ENCODE measurements at regions not wholly inside any gene's neighbourhood (a gene's known extent, or its start where the extent isn't known, plus 50 kb on each side); places are given as distances from the start of the nearest gene placed in this dataset.

DNA sequence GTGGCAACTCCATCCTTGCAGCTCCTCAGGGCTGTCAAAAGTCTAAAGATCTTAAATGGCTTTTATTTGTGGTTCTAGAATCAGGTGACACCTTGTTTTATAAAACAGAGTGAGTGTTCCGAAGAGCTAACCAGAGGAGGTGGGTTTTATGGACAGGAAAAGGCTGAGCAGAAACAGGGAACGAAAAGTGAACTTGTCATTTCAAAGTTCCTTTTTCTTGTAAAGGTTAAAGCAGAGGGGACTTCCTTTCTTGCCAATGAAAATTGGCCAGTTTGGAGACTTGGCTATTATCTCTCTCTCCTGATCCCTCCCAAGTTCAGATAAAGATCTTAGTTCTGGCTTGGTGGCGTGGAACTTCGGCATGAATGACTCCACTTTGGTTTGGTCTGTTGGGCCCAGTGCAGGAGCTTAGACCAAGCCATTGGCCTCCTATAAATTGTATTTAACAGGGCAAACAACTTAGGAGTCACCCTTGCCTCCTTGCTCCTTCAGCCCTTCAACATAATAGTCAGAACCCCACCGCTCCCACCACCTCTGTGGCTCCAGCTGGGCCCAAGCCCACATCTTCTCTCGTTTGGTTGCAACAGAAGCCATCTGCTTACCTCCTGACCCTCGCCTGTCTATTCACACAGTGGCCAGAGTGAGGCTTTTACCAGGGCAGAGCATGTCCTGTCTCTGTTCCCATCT lies 102.4 kb upstream of the THY1 start:
- Histone ChIP-seq H3K9me3 (ENCODE audit: control insufficient read depth in 3 of 3, low read length in 3 of 3) (no peaks in the 10 kb centered on the region), H3K27ac (ENCODE audit: low read depth, low read length) (no peak overlapping the region), H3K9ac (ENCODE audit: low read depth in 1 of 3, low read length in 3 of 3) (no peak overlapping the region), H3K4me3 (ENCODE audit: low read length in 3 of 3) (no peak overlapping the region), H3K4me1 (ENCODE audit: control insufficient read depth in 3 of 3, insufficient read depth in 3 of 3, low read length in 3 of 3) (no peaks in the 10 kb centered on the region), H3K27me3 (ENCODE audit: control insufficient read depth in 3 of 3, insufficient read depth in 3 of 3, low read length in 3 of 3) (peaks cover 0 to 12% (median 3%) of the 10 kb centered on the region in 3 donors), H3K36me3 (ENCODE audit: control insufficient read depth in 3 of 3, insufficient read depth in 3 of 3, low read length in 3 of 3) (no peaks in the 10 kb centered on the region)

GRCh38 chr11:119523539-119524157 lies 100.7 kb upstream of the THY1 start:
- Histone ChIP-seq H3K4me1 (ENCODE audit: control insufficient read depth in 3 of 3, insufficient read depth in 3 of 3, low read length in 3 of 3) (no peaks in the 10 kb centered on the region), H3K9me3 (ENCODE audit: control insufficient read depth in 3 of 3, low read length in 3 of 3) (no peaks in the 10 kb centered on the region), H3K27me3 (ENCODE audit: control insufficient read depth in 3 of 3, insufficient read depth in 3 of 3, low read length in 3 of 3) (peaks cover 0 to 18% (median 18%) of the 10 kb centered on the region in 3 donors), H3K27ac (ENCODE audit: low read depth, low read length) (no peak overlapping the region), H3K36me3 (ENCODE audit: control insufficient read depth in 3 of 3, insufficient read depth in 3 of 3, low read length in 3 of 3) (no peaks in the 10 kb centered on the region), H3K4me3 (ENCODE audit: low read length in 3 of 3) (no peak overlapping the region), H3K9ac (ENCODE audit: low read depth in 1 of 3, low read length in 3 of 3) (no peak overlapping the region)

GRCh38 chr11:119522609-119523008 lies 99.6 kb upstream of the THY1 start:
- Histone ChIP-seq H3K9ac (ENCODE audit: low read depth in 1 of 3, low read length in 3 of 3) (no peak overlapping the region), H3K4me1 (ENCODE audit: control insufficient read depth in 3 of 3, insufficient read depth in 3 of 3, low read length in 3 of 3) (no peaks in the 10 kb centered on the region), H3K9me3 (ENCODE audit: control insufficient read depth in 3 of 3, low read length in 3 of 3) (no peaks in the 10 kb centered on the region), H3K4me3 (ENCODE audit: low read length in 3 of 3) (no peak overlapping the region), H3K27ac (ENCODE audit: low read depth, low read length) (no peak overlapping the region), H3K36me3 (ENCODE audit: control insufficient read depth in 3 of 3, insufficient read depth in 3 of 3, low read length in 3 of 3) (no peaks in the 10 kb centered on the region), H3K27me3 (ENCODE audit: control insufficient read depth in 3 of 3, insufficient read depth in 3 of 3, low read length in 3 of 3) (peaks cover 0 to 21% (median 18%) of the 10 kb centered on the region in 3 donors)

DNA sequence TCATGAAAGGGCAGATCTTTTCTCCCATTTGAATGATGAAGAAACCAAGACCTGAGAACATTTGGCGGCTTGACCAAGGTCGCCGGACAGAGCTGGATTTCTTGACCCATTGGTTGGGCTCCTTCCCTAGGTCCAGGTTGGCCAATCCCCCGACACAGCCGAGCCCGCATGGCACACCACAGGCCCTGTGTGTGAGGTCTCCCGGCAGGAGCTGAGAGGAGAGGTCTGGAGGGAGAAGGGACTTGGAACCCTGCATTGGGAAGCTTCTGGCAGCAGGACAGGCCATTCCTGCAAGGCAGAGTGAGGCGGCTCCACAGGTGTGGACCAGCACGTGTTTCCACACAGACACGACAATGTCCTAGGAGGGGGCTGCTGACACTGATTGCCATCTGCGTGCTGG lies 98.6 kb upstream of the THY1 start:
- Histone ChIP-seq H3K27ac (ENCODE audit: low read depth, low read length) (no peak overlapping the region), H3K27me3 (ENCODE audit: control insufficient read depth in 3 of 3, insufficient read depth in 3 of 3, low read length in 3 of 3) (peaks cover 0 to 21% (median 18%) of the 10 kb centered on the region in 3 donors), H3K36me3 (ENCODE audit: control insufficient read depth in 3 of 3, insufficient read depth in 3 of 3, low read length in 3 of 3) (no peaks in the 10 kb centered on the region), H3K9me3 (ENCODE audit: control insufficient read depth in 3 of 3, low read length in 3 of 3) (no peaks in the 10 kb centered on the region), H3K4me1 (ENCODE audit: control insufficient read depth in 3 of 3, insufficient read depth in 3 of 3, low read length in 3 of 3) (no peaks in the 10 kb centered on the region), H3K4me3 (ENCODE audit: low read length in 3 of 3) (no peak overlapping the region), H3K9ac (ENCODE audit: low read depth in 1 of 3, low read length in 3 of 3) (no peak overlapping the region)

DNA sequence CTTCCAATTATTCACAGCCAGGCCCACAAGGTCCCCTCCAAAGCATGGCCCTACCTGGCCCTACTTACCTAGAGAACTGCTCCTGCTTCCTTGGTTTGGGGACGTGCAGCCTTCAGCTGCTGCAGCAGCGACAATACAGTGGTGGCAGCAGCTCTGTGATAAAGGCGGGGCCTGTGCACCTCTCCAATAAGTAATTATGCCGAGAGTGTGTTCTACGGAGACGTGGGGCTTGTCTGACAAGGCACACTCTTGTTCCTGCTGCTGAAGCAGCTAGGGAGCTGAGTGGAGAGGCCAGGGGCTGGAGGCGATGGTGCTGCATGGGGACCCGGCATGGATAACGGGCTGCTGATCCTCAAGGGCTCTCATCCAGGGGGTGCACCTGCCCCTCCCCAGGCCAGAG lies 98.0 kb upstream of the THY1 start:
- Histone ChIP-seq H3K9ac (ENCODE audit: low read depth in 1 of 3, low read length in 3 of 3) (no peak overlapping the region), H3K36me3 (ENCODE audit: control insufficient read depth in 3 of 3, insufficient read depth in 3 of 3, low read length in 3 of 3) (no peaks in the 10 kb centered on the region), H3K27ac (ENCODE audit: low read depth, low read length) (no peak overlapping the region), H3K27me3 (ENCODE audit: control insufficient read depth in 3 of 3, insufficient read depth in 3 of 3, low read length in 3 of 3) (peaks cover 0 to 21% (median 18%) of the 10 kb centered on the region in 3 donors), H3K9me3 (ENCODE audit: control insufficient read depth in 3 of 3, low read length in 3 of 3) (no peaks in the 10 kb centered on the region), H3K4me3 (ENCODE audit: low read length in 3 of 3) (no peak overlapping the region), H3K4me1 (ENCODE audit: control insufficient read depth in 3 of 3, insufficient read depth in 3 of 3, low read length in 3 of 3) (no peaks in the 10 kb centered on the region)

DNA sequence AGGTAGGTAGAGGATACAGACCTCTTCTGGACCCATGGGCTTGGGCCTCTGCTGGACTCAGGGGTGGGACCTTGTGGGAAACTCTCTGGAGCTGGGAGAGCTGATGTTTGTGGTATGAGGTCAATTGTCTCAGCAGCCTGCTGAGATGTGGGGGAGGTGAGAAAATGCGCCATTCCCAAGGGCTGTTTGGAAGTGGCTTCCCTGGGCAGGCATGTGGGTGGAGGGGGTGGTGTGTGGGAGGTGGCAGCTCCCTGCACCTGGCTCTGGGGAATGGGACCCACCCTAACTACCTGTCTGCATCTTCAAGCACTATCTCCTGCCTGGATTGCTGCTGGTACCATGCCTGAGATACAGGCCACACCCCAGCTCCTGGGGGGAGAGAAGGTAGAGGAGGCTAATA lies 97.4 kb upstream of the THY1 start:
- Histone ChIP-seq H3K4me3 (ENCODE audit: low read length in 3 of 3) (no peak overlapping the region), H3K27ac (ENCODE audit: low read depth, low read length) (no peak overlapping the region), H3K4me1 (ENCODE audit: control insufficient read depth in 3 of 3, insufficient read depth in 3 of 3, low read length in 3 of 3) (no peaks in the 10 kb centered on the region), H3K9ac (ENCODE audit: low read depth in 1 of 3, low read length in 3 of 3) (no peak overlapping the region), H3K9me3 (ENCODE audit: control insufficient read depth in 3 of 3, low read length in 3 of 3) (no peaks in the 10 kb centered on the region), H3K27me3 (ENCODE audit: control insufficient read depth in 3 of 3, insufficient read depth in 3 of 3, low read length in 3 of 3) (peaks cover 0 to 21% (median 18%) of the 10 kb centered on the region in 3 donors), H3K36me3 (ENCODE audit: control insufficient read depth in 3 of 3, insufficient read depth in 3 of 3, low read length in 3 of 3) (no peaks in the 10 kb centered on the region)

DNA sequence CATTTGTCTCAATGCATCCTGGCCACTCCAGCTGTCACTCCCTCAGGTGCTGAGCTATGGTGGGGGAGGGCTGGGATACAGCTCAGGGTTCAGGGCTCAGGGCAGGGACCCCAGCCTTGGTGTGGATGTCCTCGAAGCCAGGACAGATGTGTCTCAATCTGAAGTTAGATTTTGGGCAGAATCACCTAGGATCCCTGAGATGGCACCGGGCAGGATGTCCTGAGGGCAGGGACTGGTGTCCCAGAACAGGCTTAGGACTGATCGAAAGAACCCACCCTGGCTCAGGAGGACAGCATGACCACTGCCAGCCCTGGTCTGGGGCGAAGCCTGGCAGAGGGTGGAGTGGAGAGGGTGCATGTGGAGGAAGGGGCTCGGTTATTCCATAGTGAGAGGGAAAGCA lies 96.8 kb upstream of the THY1 start:
- no peak overlapping the region for H3K4me3 ChIP-seq (ENCODE audit: low read length in 3 of 3)
- H3K9ac ChIP-seq (ENCODE audit: low read depth in 1 of 3, low read length in 3 of 3) = no peak overlapping the region
- no peak overlapping the region for H3K27ac ChIP-seq (ENCODE audit: low read depth, low read length)
- H3K4me1 ChIP-seq (ENCODE audit: control insufficient read depth in 3 of 3, insufficient read depth in 3 of 3, low read length in 3 of 3) = no peaks in the 10 kb centered on the region
- no peaks in the 10 kb centered on the region for H3K36me3 ChIP-seq (ENCODE audit: control insufficient read depth in 3 of 3, insufficient read depth in 3 of 3, low read length in 3 of 3)
- peaks cover 0 to 21% (median 18%) of the 10 kb centered on the region in 3 donors for H3K27me3 ChIP-seq (ENCODE audit: control insufficient read depth in 3 of 3, insufficient read depth in 3 of 3, low read length in 3 of 3)
- H3K9me3 ChIP-seq (ENCODE audit: control insufficient read depth in 3 of 3, low read length in 3 of 3) = no peaks in the 10 kb centered on the region

GRCh38 chr11:119518746-119519730 lies 96.1 kb upstream of the THY1 start:
- no peak overlapping the region for H3K9ac ChIP-seq (ENCODE audit: low read depth in 1 of 3, low read length in 3 of 3)
- H3K27me3 ChIP-seq (ENCODE audit: control insufficient read depth in 3 of 3, insufficient read depth in 3 of 3, low read length in 3 of 3) = peaks cover under 1 to 23% (median 19%) of the 10 kb centered on the region in 3 donors
- no peak overlapping the region for H3K4me3 ChIP-seq (ENCODE audit: low read length in 3 of 3)
- no peak overlapping the region for H3K27ac ChIP-seq (ENCODE audit: low read depth, low read length)
- no peaks in the 10 kb centered on the region for H3K4me1 ChIP-seq (ENCODE audit: control insufficient read depth in 3 of 3, insufficient read depth in 3 of 3, low read length in 3 of 3)
- no peaks in the 10 kb centered on the region for H3K9me3 ChIP-seq (ENCODE audit: control insufficient read depth in 3 of 3, low read length in 3 of 3)
- H3K36me3 ChIP-seq (ENCODE audit: control insufficient read depth in 3 of 3, insufficient read depth in 3 of 3, low read length in 3 of 3) = no peaks in the 10 kb centered on the region

GRCh38 chr11:119515771-119516400 lies 92.9 kb upstream of the THY1 start:
- Histone ChIP-seq H3K36me3 (ENCODE audit: control insufficient read depth in 3 of 3, insufficient read depth in 3 of 3, low read length in 3 of 3) (no peaks in the 10 kb centered on the region), H3K4me1 (ENCODE audit: control insufficient read depth in 3 of 3, insufficient read depth in 3 of 3, low read length in 3 of 3) (no peaks in the 10 kb centered on the region), H3K9me3 (ENCODE audit: control insufficient read depth in 3 of 3, low read length in 3 of 3) (no peaks in the 10 kb centered on the region), H3K4me3 (ENCODE audit: low read length in 3 of 3) (no peak overlapping the region), H3K9ac (ENCODE audit: low read depth in 1 of 3, low read length in 3 of 3) (no peak overlapping the region), H3K27ac (ENCODE audit: low read depth, low read length) (no peak overlapping the region), H3K27me3 (ENCODE audit: control insufficient read depth in 3 of 3, insufficient read depth in 3 of 3, low read length in 3 of 3) (peaks cover 5 to 36% (median 30%) of the 10 kb centered on the region in 3 donors)
